IMR-90 (cell line): ENCODE measurements at regions not wholly inside any gene's neighbourhood (a gene's known extent, or its start where the extent isn't known, plus 50 kb on each side); places are given as distances from the start of the nearest gene placed in this dataset.

Experiments used
- BHLHE40 ChIP-seq: fragments of 150-350 bp; IDR thresholded peaks from 2 replicates; pipeline ENCODE4 v1.6.1; 2016; ENCODE audit warnings: mild to moderate bottlenecking, low read depth, low read length
- CTCF ChIP-seq: conservative IDR thresholded peaks from 2 replicates; pipeline ENCODE4 v1.5.1; 2012; ENCODE audit warnings: mild to moderate bottlenecking, low read depth, low read length, improper control_type of control experiment
- SMC3 ChIP-seq: fragments of 150-350 bp; IDR thresholded peaks from 2 replicates; pipeline ENCODE4 v1.6.1; 2016; ENCODE audit warnings: low read depth, mild to moderate bottlenecking, antibody characterized with exemption, low read length, moderate library complexity

- TF ChIP-seq CTCF, result no peak
- TF ChIP-seq BHLHE40, result no peak
- TF ChIP-seq SMC3, result no peak
Measured at GRCh38 chr15:31892513-31892912, 137.8 kb upstream of the CHRNA7 start.
